Breast epithelium (tissue), 3 donors: ENCODE measurements at regions not wholly inside any gene's neighbourhood (a gene's known extent, or its start where the extent isn't known, plus 50 kb on each side); places are given as distances from the start of the nearest gene placed in this dataset.

Experiments used
- POLR2A ChIP-seq: fragments of 450-650 bp; IDR thresholded peaks from one replicate; pipeline ENCODE4 v1.6.1; 2016; ENCODE audit warnings: antibody characterized with exemption, mild to moderate bottlenecking, moderate library complexity
- TF ChIP-seq, protein P1 (sequence below), 3 donors: fragments of 450-650 bp; IDR thresholded peaks; one replicate each; pipeline ENCODE4 v1.5.1; 2016 to 2017; ENCODE audit warnings: antibody characterized with exemption in 3 of 3, mild to moderate bottlenecking in 3 of 3, moderate library complexity in 3 of 3

DNA sequence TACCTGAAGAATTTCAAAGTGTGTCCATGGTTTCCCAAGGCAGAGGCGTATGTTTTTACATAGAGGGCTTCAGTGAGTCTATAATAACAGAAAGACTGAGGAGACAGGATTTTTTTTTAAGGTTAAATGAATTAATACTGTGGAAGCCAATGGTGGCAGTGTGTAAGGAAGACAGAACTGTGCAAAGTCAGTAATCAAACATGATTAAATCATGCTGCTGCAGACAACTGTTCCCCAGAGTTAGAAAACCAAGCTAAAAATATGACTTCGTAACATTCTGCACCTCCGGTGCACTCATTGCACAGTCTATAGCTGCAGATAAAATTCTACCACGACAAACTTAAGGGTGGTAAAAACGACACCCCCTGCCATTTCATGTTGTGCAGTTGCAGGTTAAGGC lies 309.6 kb upstream of the TRIB2 start:
- TF ChIP-seq POLR2A, result no peak
- TF ChIP-seq, protein P1, sequence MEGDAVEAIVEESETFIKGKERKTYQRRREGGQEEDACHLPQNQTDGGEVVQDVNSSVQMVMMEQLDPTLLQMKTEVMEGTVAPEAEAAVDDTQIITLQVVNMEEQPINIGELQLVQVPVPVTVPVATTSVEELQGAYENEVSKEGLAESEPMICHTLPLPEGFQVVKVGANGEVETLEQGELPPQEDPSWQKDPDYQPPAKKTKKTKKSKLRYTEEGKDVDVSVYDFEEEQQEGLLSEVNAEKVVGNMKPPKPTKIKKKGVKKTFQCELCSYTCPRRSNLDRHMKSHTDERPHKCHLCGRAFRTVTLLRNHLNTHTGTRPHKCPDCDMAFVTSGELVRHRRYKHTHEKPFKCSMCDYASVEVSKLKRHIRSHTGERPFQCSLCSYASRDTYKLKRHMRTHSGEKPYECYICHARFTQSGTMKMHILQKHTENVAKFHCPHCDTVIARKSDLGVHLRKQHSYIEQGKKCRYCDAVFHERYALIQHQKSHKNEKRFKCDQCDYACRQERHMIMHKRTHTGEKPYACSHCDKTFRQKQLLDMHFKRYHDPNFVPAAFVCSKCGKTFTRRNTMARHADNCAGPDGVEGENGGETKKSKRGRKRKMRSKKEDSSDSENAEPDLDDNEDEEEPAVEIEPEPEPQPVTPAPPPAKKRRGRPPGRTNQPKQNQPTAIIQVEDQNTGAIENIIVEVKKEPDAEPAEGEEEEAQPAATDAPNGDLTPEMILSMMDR (IDR thresholded peaks at IDR 0.05), result no peak
